ENCODE measurements at regions not wholly inside any gene's neighbourhood (a gene's known extent, or its start where the extent isn't known, plus 50 kb on each side); places are given as distances from the start of the nearest gene placed in this dataset.

- TF ChIP-seq REST (IDR thresholded peaks at IDR 0.05; ENCODE audit: low read depth, low read length), result no peak
- TF ChIP-seq PBX3 (IDR thresholded peaks at IDR 0.05), result no peak
These were observed 68.5 kb upstream of the HMX1 start (continued) for GRCh38 chr4:8939840-8940742.

DNA sequence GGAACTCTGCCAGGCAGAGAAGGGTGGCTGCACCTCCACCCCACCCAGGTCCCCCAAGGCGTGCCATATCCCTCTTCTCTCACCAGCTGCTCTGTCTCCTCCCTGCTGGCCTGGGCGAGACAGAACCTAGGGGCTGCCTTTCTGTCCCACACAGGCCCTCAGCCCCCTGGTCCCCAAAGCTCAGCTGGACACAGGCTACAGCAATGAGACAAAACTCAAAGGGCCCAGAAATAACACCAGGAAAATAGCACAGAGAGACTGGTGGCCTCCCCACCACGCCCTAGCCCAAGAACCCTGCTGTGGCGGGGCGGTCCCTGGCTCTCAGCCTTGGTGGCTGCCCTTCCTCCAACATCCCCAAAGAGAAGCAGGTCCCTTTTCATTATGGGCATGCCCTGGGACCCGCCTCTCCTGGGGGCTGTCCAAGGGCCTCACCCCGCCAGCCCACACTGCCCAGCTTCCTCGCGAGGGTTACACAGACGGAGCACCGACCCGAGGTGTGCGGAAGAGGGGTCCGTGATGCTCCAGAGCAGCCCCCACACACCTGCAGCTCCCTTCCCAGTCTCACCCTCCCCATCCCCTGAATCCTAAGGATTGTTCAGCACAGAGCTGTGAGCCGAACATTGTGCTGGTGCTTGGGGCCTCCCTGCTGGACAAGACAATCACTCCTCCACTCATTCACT is 67.7 kb upstream of the HMX1 start:
- Histone ChIP-seq H3K27ac (ENCODE audit: low read depth in 2 of 2, low read length in 1 of 2) (no peak overlapping the region), H3K9me3 (no peaks in the 10 kb centered on the region), H3K79me2 (ENCODE audit: insufficient read depth) (no peaks in the 10 kb centered on the region), H3K27me3 (ENCODE audit: insufficient read depth) (no peaks in the 10 kb centered on the region), H3K4me3 (ENCODE audit: low read depth in 2 of 2, low read length in 1 of 2) (no peak overlapping the region), H3K9ac (no peak overlapping the region), H3F3A (replicated peaks; ENCODE audit: insufficient read depth) (no peaks in the 10 kb centered on the region), H4K20me1 (ENCODE audit: insufficient read depth) (no peaks in the 10 kb centered on the region), H3K9me2 (no peaks in the 10 kb centered on the region), H2AFZ (ENCODE audit: low read depth) (no peak overlapping the region), H3K36me3 (replicated peaks in 1 of 2; ENCODE audit: control insufficient read depth in 1 of 2, insufficient read depth in 2 of 2, low read length in 1 of 2) (no peaks in the 10 kb centered on the region), H3K4me2 (no peak overlapping the region), H3K4me1 (ENCODE audit: control insufficient read depth in 1 of 2, insufficient read depth in 2 of 2, low read depth in 1 of 2, low read length in 1 of 2) (no peaks in the 10 kb centered on the region)
- TF ChIP-seq TCF12 (IDR thresholded peaks at IDR 0.05) (no peak), JUND (IDR thresholded peaks at IDR 0.05) (no peak), FOSL2 (IDR thresholded peaks at IDR 0.05; ENCODE audit: borderline replicate concordance, low read depth) (no peak), MEF2A (IDR thresholded peaks at IDR 0.05; ENCODE audit: borderline replicate concordance, low read depth) (no peak), NRF1 (IDR thresholded peaks at IDR 0.05; ENCODE audit: low read depth, low read length) (no peak), ELF1 (IDR thresholded peaks at IDR 0.05) (no peak), GABPA (IDR thresholded peaks at IDR 0.05; ENCODE audit: low read depth) (no peak), ZBTB33 (IDR thresholded peaks at IDR 0.05; ENCODE audit: borderline replicate concordance, low read depth) (no peak)
- TF ChIP-seq, protein P1, sequence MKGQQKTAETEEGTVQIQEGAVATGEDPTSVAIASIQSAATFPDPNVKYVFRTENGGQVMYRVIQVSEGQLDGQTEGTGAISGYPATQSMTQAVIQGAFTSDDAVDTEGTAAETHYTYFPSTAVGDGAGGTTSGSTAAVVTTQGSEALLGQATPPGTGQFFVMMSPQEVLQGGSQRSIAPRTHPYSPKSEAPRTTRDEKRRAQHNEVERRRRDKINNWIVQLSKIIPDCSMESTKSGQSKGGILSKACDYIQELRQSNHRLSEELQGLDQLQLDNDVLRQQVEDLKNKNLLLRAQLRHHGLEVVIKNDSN (IDR thresholded peaks at IDR 0.05; ENCODE audit: borderline replicate concordance, low read depth), result no peak
- peak; percentile 7 for DNase-seq
- ChIA-PET POLR2A (no interaction called here), CTCF (interaction anchor here (2.7 kb wide), 1 partner anchor 22 kb away, joined by 13 read pairs; no protein-coding TSS in a partner anchor)
- 15% methylated on average over 7 of the region's 15 CpGs for whole genome bisulfite sequencing (ENCODE audit: low lambda C conversion rate)
